ENCODE measurements at regions not wholly inside any gene's neighbourhood (a gene's known extent, or its start where the extent isn't known, plus 50 kb on each side); places are given as distances from the start of the nearest gene placed in this dataset.
"Not testable (repeated sequence)": the region's sequence is repeated elsewhere in the genome, so short reads cannot be mapped to it uniquely, and the experiment has no call there.

DNA sequence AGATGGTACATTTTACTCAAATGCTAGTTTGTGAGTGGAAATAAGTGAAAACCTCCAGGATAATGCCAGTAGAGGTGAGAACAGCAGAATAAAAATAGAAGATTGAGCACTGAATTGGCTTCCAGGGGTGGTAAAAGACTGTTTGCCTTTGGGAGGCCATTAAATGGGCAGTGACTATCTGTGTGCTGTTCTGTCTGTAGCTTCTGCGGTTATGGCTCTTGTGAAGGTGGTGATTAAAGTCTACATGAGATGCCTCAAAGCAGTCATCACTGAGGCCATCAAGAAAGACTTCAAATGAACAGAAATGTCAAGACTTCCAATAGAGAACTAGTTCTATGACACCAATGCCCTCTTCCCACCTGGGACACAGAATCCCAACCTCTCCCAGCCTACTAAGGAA is 108.8 kb downstream of the EFHB start:
- DNase-seq = no peak

DNA sequence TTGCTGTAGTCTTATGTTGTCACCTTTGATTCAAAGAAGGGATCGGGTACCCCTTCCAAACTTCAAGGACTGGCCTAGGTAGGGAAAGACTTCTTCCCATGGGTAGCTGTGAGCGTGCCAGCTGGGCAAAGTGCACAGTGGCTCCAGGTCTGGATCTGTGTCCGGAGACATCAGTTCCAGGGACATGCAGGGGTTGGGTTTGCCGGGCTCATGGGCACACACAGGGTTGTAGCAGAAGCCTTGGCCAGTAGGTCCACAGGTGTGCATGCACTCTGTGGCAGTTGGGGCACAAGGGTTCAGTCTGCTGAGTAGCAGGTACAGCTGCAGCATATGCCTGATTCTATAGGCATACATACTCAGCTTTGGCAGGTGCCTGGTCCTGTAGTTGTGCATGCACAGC is 111.2 kb downstream of the EFHB start:
- no peak for DNase-seq

DNA sequence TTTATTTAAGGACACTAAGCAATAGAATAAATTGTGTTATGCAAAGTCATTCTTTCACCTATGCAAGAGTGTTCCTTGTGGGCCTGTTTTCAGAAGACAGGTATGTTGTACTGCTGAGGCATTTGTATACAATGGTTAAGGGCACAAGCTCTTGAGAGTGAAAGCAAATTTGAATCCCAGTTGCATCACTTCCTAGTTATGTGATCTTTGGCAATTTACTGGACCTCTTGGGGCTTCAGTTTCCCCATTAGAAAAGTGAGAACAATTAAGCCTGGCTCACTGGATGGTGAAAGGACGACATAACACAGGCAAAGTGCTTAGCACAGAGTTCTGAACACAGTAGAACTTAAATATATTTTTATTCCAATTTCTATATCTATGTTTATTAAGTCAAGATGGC is 117.4 kb downstream of the EFHB start:
- DNase-seq = no peak

DNA sequence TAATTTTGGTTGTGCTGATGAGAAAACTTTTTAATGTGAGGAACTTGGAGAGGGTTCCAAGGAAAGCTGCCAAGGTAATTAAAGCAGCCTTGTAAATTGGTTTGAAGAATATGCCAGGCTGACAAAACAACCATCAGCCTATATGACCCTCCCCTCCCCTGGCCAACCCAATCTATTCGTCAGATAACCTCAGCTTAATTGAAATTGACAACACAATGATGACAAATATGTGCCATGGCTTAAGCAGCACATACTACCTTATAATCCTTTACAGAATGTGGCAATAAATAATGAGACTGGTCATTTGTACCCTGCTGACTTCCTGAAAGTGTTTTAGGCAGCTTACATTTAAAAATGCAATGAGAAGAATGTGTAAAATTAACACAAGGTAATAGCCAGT is 118.2 kb downstream of the EFHB start:
- no peak for DNase-seq

DNA sequence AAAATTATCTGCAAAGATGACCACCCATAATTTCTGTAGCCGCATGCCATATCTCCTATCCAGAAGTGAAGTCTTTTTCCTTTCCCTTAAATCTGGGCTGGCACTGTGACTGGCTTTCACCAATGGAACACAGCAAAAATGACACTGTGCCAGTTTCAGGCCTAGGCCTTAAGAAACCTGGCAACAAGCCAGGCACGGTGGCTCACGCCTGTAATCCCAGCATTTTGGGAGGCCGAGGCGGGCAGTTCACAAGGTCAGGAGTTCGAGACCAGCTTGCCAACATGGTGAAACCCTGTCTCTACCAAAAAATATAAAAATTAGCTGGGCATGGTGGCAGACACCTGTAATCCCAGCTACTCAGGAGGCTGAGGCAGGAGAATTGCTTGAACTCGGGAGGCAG is 120.3 kb downstream of the EFHB start:
- DNase-seq = not testable (repeated sequence)

DNA sequence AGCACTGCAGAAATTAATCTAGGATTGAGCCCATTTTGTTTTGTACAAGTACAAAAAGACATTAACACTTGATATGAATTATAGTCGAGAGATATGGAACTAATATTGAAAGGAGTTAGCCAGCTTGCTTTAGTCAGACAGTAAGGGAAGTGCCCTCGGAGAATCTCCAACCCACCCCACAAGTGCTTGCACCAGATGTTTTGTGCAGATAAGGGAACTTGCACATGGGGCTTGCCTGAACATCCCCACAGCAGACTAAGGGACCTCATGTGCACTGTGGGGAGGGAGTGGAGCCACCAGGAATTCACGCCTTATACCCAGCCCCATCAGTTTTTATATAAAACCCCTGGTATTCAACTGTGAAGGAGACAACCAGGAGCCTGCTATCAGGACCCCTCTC is 122.3 kb downstream of the EFHB start:
- DNase-seq = no peak

DNA sequence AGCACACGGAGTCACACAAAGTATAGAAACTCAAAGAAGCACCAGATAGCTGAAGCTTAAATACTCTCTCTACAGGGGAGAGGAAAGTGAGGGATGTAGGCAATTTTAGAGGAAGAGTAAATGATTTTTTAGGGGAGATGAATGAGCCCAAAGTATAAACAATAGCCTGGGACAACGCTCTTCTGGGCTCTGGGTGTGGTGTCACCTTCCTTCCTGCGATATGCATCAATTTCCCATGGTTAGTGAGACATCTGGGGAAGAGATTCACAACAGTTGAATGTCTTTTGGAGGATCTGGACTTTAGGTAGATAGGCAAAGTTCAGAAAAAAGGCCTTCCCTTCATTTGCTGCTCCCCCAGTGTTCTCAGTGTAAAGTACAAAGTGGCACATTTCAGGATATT is 125.2 kb downstream of the EFHB start:
- DNase-seq = no peak

DNA sequence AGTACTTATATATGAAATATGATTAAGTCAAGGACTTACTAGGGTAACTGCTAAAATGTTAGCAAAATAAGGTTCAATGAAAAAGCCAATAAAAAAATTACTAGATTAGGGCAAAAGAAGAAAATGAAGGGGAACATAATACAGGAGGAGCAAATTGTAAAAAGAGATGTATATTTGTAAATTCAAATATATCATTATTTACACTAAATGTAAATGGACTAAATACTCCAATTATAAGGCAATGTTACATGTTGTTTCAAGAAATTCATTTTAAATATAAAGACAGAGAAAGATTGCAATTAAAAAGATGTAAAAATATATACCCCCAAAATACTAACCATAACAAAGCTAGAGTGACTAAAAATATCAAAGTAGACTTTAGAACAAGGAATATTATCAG is 134.1 kb downstream of the EFHB start:
- no peak for DNase-seq

DNA sequence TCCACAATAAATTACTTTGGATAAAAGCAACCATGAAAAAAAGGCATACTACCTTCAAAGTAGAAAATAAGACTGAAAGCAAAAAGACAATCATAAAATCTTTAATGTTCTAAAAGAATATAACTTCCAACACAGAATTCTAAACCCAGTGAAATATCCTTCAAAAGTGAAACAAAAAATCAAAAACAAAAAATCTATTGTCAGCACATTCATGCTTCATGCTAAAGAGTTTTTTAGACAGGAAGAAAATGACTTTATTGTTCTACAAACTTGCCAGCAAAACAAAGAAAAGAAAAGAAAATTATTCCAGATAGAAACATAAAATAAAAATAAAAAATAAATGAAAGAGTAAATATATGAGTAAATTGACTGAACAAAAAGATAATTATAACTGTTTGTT is 134.9 kb downstream of the EFHB start:
- DNase-seq = no peak

DNA sequence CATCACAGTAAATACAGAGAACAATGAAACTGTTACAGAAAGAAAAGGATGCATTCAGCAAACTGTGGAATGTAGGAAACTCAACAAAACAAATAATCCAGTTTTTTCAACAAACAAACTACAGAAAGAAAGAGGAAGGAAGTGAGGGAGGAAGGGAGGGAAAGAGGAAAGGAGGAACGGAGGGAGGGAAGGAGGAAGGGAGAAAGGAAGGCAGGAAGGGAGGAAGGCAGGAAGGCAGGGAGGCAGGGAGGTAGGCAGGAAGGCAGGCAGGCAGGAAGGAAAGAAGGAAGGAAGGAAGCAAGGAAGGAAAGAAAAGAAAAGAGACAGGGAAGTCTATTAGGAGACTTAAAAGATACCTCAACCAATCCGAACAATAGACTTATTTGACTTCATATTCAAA is 135.7 kb downstream of the EFHB start:
- DNase-seq = no peak

DNA sequence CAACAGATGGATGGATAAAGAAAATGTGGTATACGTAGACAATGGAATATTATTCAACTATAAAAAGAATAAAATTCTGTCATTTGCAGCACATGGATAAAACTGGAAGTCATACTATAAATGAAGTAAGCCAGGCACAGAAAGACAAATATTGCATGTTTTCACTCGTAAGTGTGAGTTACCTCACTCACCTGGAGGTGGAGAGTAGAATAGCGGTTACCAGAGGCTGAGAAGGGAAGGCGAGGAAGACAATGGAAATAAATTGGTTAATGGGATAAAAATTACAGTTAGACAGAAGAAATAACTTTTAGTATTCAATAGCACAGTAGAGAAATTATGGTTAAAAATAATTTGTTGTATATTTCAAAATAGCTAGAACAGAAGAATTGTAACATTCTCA is 141.6 kb downstream of the EFHB start:
- DNase-seq = no peak

DNA sequence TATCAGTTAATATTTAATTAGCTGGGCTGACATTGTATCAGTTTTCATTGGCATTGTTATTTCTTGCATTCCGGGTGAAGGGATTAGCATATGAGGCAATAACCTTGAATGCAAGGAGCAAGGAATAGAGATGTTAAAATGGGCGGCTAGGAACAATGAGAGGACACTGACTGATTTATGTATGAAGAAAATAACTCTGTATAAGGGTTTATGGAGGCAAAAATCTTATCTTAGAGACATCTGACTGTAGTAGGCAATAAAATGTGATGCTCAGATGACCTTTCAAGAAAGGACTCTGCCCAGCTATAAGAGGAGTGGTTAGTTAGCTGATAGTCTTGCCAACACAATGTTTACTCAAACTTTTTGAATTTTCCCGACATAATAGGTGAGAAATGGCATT is 158.3 kb downstream of the EFHB start:
- DNase-seq = no peak

DNA sequence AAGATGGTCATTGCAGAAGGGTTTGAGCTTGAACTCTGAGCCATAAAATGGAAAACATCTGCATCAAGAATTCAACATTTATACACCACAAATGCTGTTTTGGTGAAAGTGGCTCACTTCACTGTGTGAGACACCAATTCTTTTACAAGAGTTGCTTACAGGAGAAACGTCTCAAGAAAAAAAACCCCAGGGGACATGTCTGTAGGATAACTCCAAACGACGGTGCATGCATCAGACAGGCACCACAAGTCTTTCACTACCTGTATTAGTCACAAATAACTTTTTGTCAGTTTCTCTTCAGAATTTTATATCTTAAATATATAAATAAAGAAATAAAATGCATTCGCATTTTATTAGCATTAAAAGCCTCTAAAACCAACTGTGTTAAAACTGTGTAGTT is 164.3 kb downstream of the EFHB start:
- DNase-seq = no peak

DNA sequence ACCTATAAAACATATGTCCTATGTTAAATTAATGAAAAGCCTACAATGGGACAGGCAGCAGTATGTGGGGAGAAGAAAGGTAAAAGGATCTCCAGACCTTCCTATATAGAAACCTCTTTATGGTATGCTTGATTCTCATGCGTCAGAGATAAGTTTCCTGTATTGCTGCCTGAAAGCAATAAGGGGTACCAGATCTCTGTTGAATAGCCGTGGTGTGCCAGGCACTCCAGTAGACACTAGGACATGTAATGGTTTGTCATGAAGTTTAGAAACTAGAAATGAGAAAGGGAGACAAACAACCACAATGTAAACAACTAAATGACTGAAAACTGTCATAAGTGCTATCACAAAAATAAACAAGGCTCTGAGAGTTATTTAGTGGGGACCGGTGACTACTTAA is 168.1 kb downstream of the EFHB start:
- DNase-seq = no peak

DNA sequence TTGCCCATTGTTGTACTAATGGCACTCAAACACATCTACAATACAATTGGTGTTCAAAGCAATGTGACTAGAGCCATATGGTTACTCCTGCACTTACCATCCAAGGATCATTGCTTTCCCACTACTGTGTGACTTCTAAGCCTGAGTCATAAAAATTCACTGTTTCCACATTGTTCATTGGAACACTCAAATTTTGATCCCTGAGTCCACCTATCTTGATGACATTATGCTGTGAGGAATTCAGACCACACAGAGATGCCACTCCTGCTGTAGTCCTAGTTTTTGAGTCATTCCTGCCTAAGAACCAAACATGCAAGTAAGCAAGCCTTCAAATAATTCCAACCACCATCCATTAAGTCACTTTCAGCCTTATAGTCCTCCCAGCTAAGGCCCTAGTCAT is 176.2 kb downstream of the EFHB start:
- DNase-seq = no peak

DNA sequence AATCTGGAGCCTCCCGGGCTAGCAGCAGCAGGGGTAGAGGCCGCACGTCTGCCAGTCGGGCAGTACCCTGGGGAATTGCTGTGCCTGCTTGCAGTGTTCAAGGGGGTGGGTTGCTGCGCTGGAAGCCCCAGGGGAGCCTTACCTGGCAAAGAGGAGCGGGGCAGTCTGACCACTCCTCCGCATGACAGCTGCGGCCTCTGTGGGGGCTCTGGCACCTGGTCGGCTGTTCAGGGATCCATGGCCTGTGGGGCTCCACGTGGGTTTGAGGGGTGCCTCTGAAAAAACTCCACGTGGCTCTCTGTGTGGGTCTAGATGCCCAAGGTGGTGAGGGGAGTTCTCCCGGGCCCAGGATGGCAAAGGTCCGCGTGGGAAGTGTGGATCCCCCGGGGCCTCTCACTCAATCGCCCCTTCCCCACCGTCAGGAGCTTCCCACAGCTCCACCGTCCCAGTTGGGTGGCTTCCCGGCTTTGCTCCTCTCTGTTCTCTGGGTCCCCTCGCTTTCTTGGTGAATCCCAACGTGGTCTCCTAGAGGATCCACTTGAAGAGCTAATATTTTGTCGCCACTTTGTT is 184.5 kb downstream of the EFHB start:
- DNase-seq = no peak

DNA sequence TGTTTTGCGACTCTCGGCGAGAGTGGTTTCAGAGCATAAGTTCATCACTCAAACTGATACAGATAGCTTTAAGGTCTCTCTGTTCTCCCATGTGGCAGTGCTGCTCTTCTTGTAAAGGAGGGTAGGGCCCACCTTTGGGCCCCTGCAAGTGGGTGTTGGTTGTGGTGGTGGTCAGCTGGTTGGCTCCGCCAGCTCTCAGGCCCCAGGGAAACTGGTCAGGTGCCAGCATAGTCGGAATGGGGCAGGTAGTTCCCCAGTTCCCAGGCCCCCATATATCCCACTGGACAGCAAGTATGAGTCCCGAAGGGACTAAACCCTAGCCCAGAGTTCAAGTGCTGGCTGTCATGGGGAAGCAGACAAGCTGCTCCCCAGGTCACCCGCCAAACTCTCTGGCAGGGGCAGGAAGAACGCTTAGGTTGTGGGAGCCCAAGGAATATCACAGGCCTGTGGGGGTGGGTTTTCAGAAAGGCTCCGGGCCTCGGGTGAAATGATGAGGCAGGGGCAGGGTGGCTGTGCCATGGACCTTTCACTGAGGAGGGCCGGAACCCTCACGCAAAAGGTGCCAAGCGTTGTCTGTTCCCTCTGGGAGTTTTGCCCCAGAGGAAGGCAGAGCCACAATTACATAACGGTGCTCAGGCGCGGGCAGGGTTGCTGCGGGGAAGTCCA is 185.1 kb downstream of the EFHB start:
- no peak for DNase-seq

DNA sequence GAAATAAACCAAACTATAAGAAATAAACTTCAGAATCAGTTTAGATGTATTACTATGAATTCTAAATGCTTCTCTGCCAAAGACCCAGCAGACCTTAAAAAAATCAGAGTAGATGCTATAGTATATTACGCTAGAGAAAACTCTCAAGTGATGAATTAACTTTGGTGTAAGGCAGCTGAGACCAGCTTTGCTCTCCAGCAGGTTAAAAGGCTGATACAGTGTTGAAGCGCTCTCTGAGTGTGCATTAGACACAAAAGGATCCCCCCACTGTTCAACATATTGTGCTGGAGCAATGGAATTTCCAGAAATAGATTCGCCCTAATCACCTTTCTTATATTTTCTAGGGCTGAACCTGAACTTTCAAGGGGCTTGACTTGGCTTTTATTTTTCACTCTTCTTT is 190.0 kb downstream of the EFHB start:
- DNase-seq = no peak

DNA sequence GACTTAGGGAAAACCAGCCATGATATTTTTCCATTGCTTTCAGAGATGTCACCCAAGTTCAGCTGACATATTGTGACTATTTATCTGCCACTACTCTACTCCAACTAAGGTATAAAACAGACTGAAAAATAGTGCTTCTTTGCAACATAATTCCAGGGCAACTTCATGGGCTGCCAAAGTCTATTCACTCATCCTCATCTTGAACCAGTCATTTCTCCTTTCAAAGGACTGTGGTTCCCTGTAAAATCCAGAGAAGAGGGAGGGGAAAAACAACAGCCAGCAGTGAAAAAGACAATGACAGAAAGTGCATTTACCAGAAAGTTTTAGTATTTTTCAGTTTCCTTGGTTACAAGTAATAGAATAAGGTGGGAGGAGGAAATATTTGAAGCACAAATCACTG is 191.1 kb downstream of the EFHB start:
- no peak for DNase-seq

DNA sequence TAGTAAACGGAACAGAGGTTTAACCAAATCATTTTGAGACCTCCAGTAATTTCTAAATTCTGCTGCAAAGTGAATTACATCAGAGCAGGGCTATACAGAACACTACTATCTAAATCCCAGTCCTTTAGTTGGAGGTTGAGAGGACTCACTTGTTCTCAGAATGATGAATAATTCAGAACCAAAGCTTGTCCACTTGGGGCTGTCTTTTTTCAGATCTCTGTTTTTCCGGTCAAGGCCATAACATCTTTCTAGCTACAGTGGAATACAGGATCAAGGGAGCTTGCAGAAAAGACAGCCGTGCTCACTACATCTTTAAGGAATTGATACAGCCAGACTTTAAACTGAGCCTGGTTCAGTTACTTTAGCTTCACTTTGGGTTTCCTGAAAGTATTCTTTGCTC is 194.5 kb downstream of the EFHB start:
- DNase-seq = no peak

DNA sequence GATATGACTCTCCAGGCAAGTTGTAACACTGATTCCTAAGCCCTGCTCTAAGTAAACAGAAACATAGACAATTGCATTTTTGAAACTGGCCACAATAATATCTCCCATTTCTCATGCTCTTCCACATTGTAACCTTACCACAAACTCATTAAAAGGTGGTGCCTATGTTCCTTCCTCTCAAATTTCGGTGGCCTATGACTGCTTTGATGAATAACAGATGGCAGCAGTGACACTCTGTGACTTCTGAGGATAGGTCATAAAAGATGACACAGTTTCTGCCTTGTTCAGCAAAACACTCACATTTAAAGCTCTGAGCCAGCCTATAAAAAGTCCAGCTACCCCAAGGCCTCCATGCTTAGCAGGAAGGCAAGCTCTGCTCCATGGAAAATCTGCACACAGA is 195.2 kb downstream of the EFHB start:
- DNase-seq = no peak

DNA sequence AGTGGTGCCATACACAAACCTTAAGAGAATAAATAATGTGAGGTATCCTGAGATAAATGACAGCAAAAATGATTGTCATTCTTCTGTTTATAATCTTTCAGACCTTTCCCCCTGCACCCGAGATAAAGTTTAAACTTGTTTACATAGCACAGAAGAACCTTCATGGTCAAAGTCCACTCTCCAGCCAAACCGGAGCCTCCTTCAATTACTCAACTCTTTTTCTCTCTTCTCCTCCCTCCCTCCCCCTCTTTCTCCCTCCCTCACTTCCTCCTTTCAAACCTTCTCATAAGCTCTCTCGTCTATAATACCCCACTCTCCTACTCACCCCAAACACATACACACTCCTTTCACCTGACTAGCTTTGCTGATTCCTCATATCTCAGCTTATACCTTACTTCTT is 198.9 kb downstream of the EFHB start:
- no peak for DNase-seq

DNA sequence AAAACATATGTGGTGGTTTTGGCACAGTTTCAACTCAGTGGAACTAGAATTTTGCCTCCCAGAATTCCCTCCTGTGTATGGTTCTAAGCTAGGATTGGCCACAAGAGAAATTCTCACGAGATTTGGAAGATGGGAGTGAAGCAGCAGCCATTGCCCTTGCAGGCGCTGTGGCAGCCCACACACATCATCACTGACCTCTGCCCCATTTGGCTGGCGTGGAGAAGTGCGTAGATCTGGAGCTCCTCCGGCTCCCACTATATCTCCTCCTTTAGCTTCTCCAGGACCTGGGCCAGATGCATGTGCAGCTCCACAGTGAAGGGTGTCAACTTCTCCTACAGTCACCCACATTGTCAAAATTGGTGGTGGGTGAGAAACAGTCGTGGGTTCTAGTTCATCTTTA is 199.6 kb downstream of the EFHB start:
- DNase-seq = no peak

DNA sequence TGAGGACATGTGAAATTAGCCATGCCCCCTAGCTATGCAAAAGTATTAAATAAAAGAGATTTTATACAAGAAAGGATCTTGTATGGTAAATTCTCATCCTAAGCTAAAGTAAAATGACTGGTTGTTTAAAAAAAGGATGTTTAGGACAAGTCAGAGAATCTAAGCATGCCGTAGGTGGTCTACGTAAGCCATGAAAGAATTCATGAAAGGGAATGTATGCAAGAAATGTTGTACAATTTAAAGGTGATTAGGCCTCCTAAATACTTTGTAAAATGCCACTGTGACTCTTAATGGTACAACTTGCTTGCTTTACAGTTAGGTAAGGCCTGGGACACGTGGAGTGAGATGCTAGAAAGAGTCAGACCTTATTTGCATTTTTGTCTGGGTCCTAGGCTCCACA is 209.0 kb downstream of the EFHB start:
- no peak for DNase-seq

DNA sequence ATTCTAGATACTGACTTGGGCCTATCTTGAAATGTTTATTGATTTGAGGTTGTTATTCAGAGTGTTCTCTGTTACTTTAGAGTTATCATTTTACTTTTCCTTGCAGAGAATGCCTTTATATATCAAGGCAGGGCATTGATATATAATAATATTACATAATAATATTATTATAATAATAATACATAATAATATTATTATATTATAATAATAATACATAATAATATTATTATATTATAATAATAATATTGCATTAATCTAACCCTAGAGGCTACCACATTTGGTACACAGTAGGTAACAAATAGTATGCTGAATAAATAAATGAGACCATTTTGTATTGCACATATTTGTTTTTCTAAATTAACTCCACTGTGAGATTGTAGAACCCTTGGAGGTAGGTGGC is 216.3 kb downstream of the EFHB start:
- DNase-seq = no peak

Data from NCI-H187 treated with DMSO at 0.1 percent for 48 hours (cell line).